HG02973 (cell line): ENCODE measurements at regions not wholly inside any gene's neighbourhood (a gene's known extent, or its start where the extent isn't known, plus 50 kb on each side); places are given as distances from the start of the nearest gene placed in this dataset.
"Not testable (repeated sequence)": the region's sequence is repeated elsewhere in the genome, so short reads cannot be mapped to it uniquely, and the experiment has no call there.

Experiments used
- ATAC-seq: cut with Tn5 transposase; IDR thresholded peaks from one replicate; pipeline ENCODE4 v1.9.1; 2021; ENCODE audit warnings: moderate library complexity; ENCODE audit not compliant: unreplicated experiment

DNA sequence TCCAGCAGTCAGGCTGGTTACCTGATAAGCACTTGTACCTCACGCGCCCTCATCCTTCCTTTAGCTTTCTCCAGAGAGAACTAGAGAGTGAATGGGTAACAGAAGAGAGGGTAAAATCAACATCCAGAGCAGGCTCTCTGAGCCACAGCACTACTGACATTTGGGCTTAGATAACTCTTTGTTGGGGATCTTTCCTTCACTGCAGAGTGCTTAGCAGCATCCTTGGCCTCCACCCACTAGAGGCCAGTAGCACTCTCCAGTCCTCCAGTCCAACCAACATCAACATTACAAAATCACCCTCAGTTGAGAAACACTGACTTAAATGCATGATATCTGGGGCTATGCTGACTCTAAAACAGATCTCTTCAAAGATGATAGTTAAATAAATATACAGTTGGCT, 220.7 kb downstream of the TACR3 start:
- ATAC-seq = no peak

DNA sequence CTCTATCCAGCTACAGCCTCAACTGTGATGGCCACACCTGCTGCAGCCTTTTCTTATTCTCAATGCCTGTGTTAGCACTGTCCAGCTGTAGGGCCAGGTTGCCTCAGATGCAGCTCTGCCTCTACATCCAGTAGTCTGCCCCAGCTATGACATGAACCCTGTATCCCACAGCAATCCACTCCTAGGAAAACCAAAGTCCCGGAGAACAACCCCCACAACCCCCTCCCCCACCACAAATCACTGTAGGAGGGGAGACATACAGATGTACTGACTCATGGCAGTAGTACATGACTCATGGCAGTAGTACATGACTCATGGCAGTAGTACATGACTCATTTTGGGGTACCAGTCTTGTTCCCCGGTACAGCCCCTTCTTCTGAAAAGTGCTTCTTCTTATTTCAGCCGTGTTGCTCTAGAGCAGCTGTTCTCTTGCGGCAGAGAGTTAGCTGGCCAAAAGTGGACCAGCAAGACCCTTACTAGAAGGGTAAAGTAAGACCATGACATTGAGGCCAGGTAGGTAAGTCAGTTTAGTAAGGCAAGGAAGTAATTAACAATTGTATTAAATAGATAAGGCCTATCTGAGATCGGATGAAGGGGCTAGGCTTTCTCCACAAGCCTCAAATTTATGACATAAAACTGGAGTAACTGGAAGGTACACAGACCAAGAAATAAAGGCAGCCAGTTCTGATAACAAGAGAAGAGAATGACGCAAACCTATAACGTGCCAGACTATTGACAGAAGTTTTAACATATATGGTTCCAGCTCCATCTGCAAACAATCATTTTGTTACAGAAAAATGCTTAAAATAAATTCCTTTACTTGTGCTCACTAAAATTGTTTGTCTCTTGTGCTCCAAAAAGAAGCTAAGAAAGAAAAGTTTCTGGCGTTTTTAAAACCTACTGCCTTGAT, 221.4 kb downstream of the TACR3 start:
- peak; percentile 89 for ATAC-seq

DNA sequence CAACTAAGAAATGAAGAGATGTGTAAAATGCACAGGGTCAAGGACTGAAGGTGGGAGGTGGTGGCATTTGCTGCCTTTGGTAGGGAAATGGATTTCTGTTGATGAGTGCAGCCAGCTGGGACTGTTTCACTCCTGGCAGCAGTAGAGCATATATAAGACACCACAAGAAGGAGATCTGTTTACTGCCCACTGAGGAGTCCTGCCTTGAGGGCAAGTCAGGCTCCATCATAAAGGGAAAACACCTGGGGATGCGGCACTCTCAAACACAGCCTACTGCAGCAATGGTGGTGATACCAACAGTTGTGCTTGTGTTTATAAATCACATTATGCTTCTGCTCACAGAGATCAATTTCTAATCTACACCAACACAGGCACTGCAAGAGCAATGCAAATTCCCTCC, 222.1 kb downstream of the TACR3 start:
- peak; percentile 35 for ATAC-seq

DNA sequence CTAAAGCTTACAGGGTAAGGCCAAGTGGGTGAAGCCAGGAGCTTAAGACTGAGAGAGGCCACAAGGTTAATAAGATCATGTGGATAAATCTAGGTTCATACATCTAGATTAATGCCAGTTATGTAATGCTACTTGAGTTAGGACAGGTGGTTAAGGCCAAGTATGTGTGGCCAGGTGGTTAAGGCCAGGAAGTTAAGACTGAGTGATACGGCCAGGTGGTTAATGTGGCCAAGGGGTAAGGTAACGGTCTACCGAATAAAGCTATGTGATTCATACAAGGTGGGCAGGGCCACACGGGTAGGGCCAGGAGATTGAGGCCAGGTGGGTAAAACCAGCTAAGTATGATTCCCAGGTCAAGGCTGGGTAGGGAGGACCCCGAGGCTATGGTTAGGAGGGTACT, 223.0 kb downstream of the TACR3 start:
- peak; percentile 20 for ATAC-seq

DNA sequence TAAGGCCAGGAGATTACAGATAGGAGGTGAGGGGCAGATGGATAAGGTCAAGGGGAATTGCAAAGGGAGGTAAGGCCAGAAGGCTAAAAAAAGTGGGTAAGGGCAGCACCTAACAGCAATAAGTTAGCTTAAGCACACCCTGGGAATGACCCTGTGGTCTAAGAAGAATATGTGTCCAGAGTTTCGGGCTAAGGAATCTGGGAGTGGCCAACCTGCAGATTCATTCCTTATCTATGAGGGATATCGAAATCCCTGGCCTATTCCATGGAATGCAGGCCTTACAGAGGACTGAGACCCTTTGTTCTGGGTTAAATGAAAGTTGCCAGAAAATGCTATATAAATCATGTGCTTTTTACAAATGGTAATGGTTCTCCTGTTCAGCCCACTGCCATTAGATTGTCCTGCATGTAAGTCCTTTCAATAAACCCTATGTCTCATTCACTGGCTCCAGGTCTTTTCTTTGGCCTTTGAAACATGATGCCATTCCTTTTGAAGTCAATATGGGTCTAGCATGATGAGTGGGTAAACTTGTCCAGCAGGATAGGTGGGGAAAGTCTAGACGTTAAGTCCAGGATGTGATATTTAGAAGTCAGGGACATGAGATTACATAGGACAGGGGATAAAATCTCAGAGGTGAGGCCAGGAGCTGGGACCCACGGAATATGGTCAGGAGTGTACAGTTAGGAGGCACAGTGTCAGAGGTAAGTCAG, 226.2 kb downstream of the TACR3 start:
- ATAC-seq = no peak

DNA sequence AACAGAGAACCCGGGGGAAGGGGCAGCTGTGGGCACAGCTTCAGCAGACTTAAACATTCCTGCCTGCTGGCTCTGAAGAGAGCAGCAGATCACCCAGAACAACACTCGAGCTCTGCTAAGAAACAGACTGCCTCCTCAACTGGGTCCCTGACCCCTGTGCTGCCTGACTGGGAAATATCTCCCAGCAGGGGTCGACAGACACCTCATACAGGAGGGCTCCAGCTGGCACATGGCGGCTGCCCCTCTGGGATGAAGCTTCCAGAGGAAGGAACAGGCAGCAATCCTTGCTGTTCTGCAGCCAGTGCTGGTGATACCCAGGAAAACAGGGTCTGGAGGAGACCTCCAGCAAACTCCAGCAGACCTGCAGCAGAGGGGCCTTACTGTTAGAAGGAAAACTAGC, 234.5 kb downstream of the TACR3 start:
- ATAC-seq = not testable (repeated sequence)

DNA sequence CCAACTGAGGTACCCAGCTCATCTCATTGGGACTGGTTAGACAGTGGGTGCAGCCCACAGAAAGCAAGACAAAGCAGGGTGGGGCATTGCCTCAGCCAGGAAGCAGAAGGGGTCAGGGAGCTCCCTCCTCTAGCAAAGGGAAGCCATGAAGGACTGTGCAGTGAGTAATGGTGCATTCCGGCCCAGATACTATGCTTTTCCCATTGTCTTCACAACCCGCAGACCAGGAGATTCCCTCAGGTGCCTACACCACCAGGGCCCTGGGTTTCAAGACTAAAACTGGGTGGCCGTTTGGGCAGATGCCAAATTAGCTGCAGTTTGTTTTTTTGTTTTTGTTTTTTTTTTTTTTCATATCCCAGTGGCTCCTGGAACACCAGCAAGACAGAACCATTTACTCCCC, 235.3 kb downstream of the TACR3 start:
- no peak for ATAC-seq

DNA sequence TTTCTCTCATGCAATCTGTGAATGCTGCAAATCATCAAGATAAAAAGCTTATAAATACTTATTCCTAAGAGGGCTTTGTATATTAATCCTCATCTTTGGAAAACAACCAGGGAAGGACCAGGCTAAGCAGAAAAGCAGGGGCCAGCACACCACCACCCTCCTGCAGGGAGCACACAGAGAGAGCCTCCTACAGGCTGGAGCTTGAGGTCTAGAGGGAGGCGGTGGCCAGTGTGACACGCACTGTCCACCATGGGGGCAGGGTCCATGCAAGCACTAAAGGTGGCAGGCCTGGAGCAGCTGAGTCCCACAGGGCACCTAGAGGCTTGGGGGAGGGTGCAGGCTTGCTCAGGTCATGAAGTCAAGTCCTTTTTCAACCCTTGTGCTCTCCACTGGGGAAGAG, 236.9 kb downstream of the TACR3 start:
- no peak for ATAC-seq

DNA sequence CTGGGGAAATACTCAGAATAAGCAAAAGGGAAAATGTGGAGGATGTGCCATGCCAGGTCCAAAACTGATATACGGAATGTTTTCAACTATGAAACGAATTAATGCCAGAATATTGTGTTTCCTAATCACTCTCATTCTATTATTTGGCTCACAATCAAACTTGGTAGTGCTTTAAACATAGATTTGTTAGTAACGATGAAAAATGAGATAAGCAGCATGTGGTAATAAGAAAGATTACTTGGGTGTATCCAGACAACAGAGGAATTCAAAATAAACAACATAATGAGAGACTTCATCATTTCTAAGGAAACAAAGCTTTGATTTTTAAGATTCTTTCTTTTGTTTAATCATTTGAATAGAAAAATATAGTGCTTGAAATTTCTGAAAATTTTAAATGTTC, 237.3 kb downstream of the TACR3 start:
- no peak for ATAC-seq

DNA sequence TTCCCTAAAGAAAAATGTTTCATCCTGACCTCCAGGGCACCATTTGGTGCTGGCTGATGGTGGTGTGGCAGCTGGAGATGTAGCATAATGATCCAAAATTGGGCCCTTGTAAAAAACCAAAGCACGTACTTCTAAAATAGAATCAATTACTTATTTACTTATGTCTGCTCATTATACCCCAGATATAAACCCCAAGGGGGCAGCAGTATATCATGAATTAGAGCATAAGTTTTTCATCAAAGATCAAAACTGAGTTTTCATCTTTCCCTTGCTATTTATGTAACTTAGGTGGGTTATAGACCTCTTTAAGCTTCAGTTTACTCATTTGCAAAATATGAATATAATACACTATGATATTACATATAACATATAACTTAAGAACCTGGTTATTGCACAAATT, 241.1 kb downstream of the TACR3 start:
- ATAC-seq = no peak

DNA sequence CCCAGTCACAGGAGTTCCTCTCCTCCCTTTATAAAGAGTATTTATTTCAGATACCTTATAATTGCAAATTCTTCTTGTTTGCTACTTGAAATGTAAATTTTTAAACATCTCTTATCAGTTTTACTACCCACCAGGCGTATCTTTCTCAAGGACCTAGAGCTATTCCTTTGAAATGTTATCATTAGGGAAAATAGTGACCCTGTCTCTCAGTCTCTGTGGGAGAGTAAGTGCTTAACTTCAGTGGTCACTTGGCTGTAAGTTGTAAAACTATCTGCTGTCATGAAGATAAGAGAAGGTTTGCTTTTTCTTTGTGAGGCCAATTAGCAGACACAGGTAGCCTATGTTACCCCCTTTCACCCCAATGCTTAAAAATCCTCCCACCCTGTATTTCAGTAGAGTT, 241.6 kb downstream of the TACR3 start:
- ATAC-seq = no peak

DNA sequence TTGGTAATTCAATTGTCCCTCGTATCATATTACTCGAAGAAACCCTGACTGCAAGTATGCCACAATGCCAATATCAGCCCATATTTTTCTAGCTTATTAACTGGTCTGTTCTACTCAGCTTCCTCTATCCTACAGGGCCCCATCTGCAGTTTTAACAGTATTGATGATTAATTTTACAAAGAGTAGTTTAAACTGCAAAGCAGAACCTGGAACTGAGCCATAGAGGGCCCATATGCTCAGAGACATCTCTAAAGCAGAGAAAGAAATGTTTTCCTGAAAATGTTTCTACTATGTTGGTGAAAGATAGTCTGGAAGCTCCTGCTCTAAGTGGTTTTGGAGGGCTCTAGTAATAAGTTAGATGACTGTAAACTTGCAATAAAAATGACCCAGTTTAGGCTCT, 259.4 kb upstream of the CENPE start:
- no peak for ATAC-seq

DNA sequence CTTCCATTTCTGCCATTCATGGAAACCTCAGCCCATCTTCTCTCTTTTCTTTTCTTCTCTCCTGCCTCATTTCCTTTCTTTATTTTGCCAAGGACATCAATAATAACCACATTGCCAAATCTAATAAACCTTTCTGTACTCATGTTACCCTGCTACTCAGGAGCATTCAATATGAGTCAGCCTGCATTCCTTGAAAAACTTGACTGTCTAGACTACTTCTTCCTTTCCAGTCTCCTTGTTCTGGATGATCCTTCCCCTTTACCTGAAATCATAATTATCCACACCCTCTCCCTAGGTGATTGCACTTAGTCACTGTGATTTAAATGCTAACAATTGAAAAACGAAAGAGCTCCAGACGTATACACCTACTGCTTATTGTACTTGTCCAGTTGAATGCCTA, 253.2 kb upstream of the CENPE start:
- no peak for ATAC-seq

DNA sequence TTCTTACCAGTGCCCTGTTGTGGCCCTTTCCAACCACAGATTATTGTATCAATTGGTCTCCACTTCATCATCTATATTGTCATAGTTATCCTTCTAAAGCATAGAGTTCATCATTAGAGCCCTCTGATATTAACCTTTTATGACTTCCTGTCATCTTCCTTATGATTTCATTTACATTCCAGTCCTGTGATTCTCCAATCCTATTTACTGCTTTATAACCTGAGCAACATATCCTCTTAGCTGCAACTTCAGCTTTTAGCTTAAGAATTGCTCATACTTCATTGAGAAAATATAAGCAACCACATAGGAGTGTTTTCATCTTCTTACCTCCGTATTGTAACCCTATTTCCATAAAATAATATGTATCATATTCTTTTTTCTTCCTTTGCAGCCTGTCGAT, 252.6 kb upstream of the CENPE start:
- no peak for ATAC-seq

DNA sequence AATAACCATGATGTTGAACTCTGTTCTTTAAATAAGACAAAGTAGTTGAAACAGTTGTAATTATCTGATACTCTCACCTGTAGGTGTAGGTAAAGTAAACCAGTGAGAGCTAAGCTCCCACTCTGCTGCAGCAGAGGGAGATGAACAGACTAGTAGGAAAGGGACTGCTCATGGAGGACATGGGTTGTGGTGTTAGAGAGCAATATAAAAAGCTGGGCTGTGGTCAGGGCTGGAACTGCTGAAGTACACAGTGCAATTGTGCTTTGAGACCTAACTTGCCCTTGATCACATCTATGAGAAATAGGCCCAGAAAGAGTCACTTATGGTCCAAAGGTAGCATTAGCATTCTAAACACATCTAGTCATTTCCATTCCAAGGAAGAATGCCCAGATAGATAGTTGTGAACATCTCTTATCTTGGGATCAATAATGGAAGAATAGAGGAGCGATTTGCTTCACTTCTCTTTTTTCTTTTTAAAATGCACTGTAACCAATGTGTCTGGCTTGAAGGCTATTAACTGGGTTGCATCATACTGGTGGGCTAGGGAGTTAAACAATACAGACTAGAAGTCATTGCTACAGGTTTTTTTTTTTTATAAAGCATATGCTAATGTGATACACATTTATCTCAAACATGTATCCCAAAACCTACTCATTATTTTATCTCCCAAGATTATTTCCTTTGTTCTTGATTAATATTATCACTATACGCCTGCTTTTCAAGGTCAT, 251.3 kb upstream of the CENPE start:
- ATAC-seq = no peak

DNA sequence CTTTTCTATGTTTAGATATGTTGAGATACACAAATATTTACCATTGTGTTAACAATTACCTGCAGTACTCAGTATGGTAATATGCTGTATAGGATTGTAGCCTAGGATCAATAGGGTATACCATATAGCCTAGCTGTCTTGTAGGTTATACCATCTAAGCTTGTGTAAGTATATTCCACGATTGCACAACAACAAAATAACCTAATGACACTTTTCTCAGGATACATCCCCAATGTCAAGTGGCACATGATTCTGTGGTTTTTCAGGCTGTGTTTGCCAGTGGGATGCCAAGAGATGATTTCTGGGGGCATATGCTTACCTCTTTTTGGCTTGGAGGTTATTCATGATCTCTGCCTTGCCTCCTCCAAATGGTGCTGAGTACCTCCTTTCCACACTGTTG, 247.2 kb upstream of the CENPE start:
- ATAC-seq = no peak

DNA sequence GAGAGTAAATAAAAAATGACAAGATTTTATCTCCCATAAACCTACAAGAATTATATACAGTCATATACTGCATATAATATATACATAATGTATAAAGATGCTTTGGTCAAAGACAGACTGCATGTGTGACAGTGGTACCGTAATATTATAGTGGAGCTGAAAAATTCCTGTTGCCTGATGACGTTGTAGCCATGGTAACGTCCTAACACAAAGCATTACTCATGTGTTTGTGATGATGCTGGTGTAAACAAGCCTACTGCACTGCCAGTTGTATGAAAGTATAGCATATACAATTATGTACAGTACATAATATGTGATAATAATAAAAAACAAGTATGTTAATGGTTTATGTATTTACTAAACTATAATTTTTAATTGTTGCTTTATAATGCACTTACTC, 245.2 kb upstream of the CENPE start:
- no peak for ATAC-seq

DNA sequence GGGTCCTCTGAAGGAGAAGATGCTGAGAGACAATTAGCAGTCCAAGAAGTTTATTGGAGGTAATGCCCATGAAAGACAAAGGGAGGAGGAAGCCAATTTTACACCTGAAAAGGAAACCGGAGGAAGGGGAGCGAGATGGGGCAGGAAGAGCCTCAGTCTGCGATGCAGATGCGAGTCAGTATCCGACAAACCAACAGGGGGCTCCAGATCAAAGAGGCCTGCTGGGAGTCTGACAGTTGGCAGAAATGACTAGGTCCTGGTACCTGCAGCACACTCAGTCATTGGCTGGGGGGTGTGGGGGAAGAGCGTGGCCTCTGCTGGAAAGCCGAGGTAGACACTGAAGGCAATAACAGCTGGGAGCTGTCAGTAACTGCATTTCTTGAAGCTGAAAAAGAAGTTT, 231.1 kb upstream of the CENPE start:
- peak; percentile 92 for ATAC-seq

DNA sequence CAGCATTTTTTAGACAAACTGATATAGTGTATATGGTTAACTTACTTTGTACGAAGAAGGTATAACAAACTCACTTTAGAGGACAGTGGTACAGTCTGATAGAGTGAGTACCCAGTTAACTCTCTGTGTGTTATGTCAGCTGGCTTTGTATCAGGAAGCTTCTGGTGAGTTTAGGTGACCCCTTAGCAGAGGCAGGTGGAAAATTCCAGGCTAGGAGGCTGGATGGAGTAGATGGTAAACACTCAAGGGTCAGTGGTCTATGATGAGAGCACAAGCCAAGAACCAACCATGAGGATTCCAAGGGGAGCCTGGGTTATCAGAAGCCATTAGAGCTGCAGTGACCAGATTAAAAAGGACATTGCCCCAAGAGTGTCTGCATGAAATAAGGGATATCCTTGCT, 227.3 kb upstream of the CENPE start:
- no peak for ATAC-seq

DNA sequence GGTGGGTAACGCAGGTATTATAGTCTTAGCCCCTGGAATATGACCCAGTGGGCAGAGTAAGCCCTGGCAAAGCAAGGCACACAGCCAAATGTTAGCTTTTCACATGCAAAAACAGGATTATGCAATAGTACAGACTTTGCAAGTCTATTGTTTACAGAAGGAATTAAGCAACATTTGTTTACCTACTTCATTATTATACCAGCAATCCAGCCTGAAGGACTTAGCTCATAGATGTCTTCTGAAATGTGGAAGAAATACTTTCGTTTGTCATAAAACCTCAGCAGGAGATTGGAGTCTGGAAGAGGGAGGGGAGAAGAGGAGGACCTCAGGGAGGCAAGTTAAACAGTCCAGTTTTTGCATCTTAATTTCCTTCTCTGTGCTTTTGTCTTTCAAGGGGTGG, 226.7 kb upstream of the CENPE start:
- no peak for ATAC-seq

DNA sequence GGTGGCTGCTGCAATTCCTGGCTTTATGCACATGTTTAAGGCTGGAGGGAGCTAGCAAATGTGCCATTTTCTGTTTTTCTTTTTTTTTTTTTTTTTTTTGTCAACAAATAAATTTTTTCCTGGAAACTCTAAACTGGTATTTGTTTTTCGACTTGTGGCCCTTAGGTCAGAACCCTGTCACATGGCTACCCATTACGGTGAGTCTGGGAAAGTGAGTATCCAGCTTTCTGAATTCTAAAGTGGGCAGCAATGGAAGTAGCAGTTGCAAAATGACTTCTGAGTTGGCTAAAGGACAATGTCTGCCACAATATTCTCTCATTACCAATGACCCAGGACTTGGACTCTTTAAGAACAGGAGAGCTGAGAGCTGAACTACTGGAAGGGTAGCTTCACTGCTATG, 225.1 kb upstream of the CENPE start:
- no peak for ATAC-seq
